Neuronal stem cell (in vitro differentiated cells): ENCODE measurements at regions not wholly inside any gene's neighbourhood (a gene's known extent, or its start where the extent isn't known, plus 50 kb on each side); places are given as distances from the start of the nearest gene placed in this dataset.

ENCODE experiments used
- DNase-seq: peaks from one replicate; pipeline ENCODE4 v3.0.0-alpha.2; 2013; ENCODE audit warnings: low spot score
- H2AFZ ChIP-seq: one replicate; pipeline ENCODE4 v1.6.1; 2013; ENCODE audit warnings: mild to moderate bottlenecking, low read length, inconsistent platforms
- H2AK5ac ChIP-seq: 2 replicates; pipeline ENCODE4 v1.6.1; 2013; ENCODE audit warnings: low read depth, mild to moderate bottlenecking, inconsistent platforms, low read length, moderate library complexity, mixed read lengths
- H2BK120ac ChIP-seq: 2 replicates; pipeline ENCODE4 v1.6.1; 2013; ENCODE audit warnings: low read depth, mild to moderate bottlenecking, inconsistent platforms, low read length, moderate library complexity, mixed read lengths
- H2BK12ac ChIP-seq: one replicate; pipeline ENCODE4 v1.6.1; 2013; ENCODE audit warnings: low read length, inconsistent platforms
- H2BK15ac ChIP-seq: 2 replicates; pipeline ENCODE4 v1.6.1; 2013; ENCODE audit warnings: mild to moderate bottlenecking, low read length, inconsistent platforms, mixed read lengths
- H2BK5ac ChIP-seq: one replicate; pipeline ENCODE4 v1.6.1; 2013; ENCODE audit warnings: inconsistent platforms, mild to moderate bottlenecking, low read length, moderate library complexity
- H3K14ac ChIP-seq: one replicate; pipeline ENCODE4 v1.6.1; 2013; ENCODE audit warnings: low read length, inconsistent platforms
- H3K18ac ChIP-seq: 2 replicates; pipeline ENCODE4 v1.6.1; 2013; ENCODE audit warnings: low read length, inconsistent platforms
- H3K23ac ChIP-seq: 2 replicates; pipeline ENCODE4 v1.6.1; 2013; ENCODE audit warnings: low read depth, mild to moderate bottlenecking, mixed read lengths, low read length, inconsistent platforms; ENCODE audit not compliant: poor library complexity
- H3K27ac ChIP-seq: replicated peaks from 3 replicates; pipeline ENCODE4 v1.5.1; 2013; ENCODE audit warnings: low read length, inconsistent platforms
- H3K27me3 ChIP-seq, 3 experiments: 2 replicates each; pipeline ENCODE4 v1.6.1; 2013; ENCODE audit warnings: low read length in 3 of 3, mild to moderate bottlenecking in 2 of 3, inconsistent platforms in 1 of 3, low read depth in 1 of 3, mixed read lengths in 1 of 3, moderate library complexity in 1 of 3; ENCODE audit not compliant: control insufficient read depth in 3 of 3, insufficient read depth in 3 of 3
- H3K36me3 ChIP-seq, 2 donors: replicated peaks in 1 of 2; 2 replicates each; pipeline ENCODE4 v1.6.1; 2013; ENCODE audit warnings: low read length in 2 of 2; ENCODE audit not compliant: control insufficient read depth in 2 of 2, insufficient read depth in 2 of 2
- H3K4ac ChIP-seq: 2 replicates; pipeline ENCODE4 v1.6.1; 2013; ENCODE audit warnings: inconsistent platforms, mild to moderate bottlenecking, low read length, moderate library complexity
- H3K4me1 ChIP-seq, 2 donors: 1 replicate in 1 of 2; 2 replicates in 1 of 2; pipeline ENCODE4 v1.6.1; 2013; ENCODE audit warnings: low read length in 2 of 2, low read depth in 1 of 2; ENCODE audit not compliant: control insufficient read depth in 2 of 2, insufficient read depth in 1 of 2
- H3K4me2 ChIP-seq: one replicate; pipeline ENCODE4 v1.6.1; 2013; ENCODE audit warnings: mild to moderate bottlenecking, low read length, inconsistent platforms; ENCODE audit not compliant: insufficient read depth, poor library complexity, severe bottlenecking
- H3K4me3 ChIP-seq, 2 donors: 2 replicates each; pipeline ENCODE4 v1.5.1; 2013; ENCODE audit warnings: low read length in 2 of 2, mild to moderate bottlenecking in 2 of 2, inconsistent platforms in 1 of 2, moderate library complexity in 1 of 2
- H3K79me1 ChIP-seq: one replicate; pipeline ENCODE4 v1.6.1; 2013; ENCODE audit warnings: low read depth, mild to moderate bottlenecking, inconsistent platforms, low read length, moderate library complexity
- H3K9ac ChIP-seq: one replicate; pipeline ENCODE4 v1.6.1; 2013; ENCODE audit warnings: mild to moderate bottlenecking, low read depth, low read length, inconsistent platforms; ENCODE audit not compliant: poor library complexity
- H3K9me3 ChIP-seq, 2 donors: replicated peaks in 1 of 2; 2 replicates each; pipeline versions ENCODE3 to v1.6.1; 2013; ENCODE audit warnings: low read length in 2 of 2, mild to moderate bottlenecking in 2 of 2, inconsistent platforms in 1 of 2, low read depth in 1 of 2, mixed read lengths in 1 of 2, moderate library complexity in 1 of 2; ENCODE audit not compliant: control insufficient read depth in 2 of 2, insufficient read depth in 1 of 2
- H4K8ac ChIP-seq: one replicate; pipeline ENCODE4 v1.6.1; 2013; ENCODE audit warnings: low read depth, mild to moderate bottlenecking, inconsistent platforms, low read length, moderate library complexity
- H4K91ac ChIP-seq: one replicate; pipeline ENCODE4 v1.6.1; 2013; ENCODE audit warnings: low read length, low read depth, mild to moderate bottlenecking, inconsistent platforms; ENCODE audit not compliant: poor library complexity
- WGBS, 2 donors: extraction: QIAGEN DNeasy Blood & Tissue Kit; methylation state at CpG; one replicate each; pipeline ENCODE4 v1.1.7; 2013; ENCODE audit warnings: missing lambda C conversion rate in 2 of 2, mixed read lengths in 1 of 2; ENCODE audit not compliant: insufficient read length in 2 of 2, insufficient replicate concordance in 1 of 2; ENCODE audit errors: extremely low coverage in 2 of 2; 5-methylcytosine and 5-hydroxymethylcytosine counted together

GRCh38 chr3:804211-804610 lies 288.6 kb upstream of the CNTN6 start:
- no CpG with 5 or more reads among the region's 2 CpGs for WGBS, 2 donors
- Histone ChIP-seq H3K14ac (no peak overlapping the region), H2BK120ac (no peak overlapping the region), H3K79me1 (no peaks in the 10 kb centered on the region), H3K9ac (no peak overlapping the region), H3K27ac (no peak overlapping the region), H2BK5ac (no peak overlapping the region), H3K4me1 (no peaks in the 10 kb centered on the region), H2AFZ (no peak overlapping the region), H3K4me2 (no peak overlapping the region), H4K8ac (no peak overlapping the region), H2BK15ac (no peak overlapping the region), H3K18ac (no peak overlapping the region), H4K91ac (no peak overlapping the region), H3K36me3 (no peaks in the 10 kb centered on the region), H3K23ac (no peak overlapping the region), H3K27me3 (no peaks in the 10 kb centered on the region), H3K4ac (no peak overlapping the region), H3K9me3 (no peaks in the 10 kb centered on the region), H2BK12ac (no peak overlapping the region), H3K4me3 (no peak overlapping the region), H2AK5ac (no peak overlapping the region)
- DNase-seq = no peak

GRCh38 chr3:805326-805725 lies 287.5 kb upstream of the CNTN6 start:
- no peaks in the 10 kb centered on the region for H3K9me3 ChIP-seq

DNA sequence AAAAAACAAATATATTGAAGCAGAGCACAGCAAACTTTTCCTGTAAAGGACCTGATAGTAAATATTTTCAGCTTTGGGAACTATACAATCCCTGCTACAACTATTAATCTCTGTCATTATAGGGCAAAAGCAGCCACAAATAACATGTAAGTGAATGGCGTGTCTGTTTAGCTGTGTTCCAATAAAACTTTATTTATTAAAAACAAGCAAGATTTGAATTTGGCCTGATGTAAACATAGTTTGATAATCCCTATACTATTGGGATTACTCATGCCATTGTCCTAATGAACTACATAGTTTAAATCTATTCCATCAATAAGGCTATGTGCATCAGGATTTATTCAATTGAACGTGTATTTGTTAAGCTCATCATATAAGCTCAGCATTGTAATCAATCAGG lies 286.8 kb upstream of the CNTN6 start:
- no CpG with 5 or more reads among the region's 2 CpGs for WGBS, 2 donors
- no peak overlapping the region for H3K9ac ChIP-seq
- no peak overlapping the region for H2AK5ac ChIP-seq
- no peak overlapping the region for H3K23ac ChIP-seq
- no peak overlapping the region for H3K4me3 ChIP-seq
- no peak overlapping the region for H3K4me2 ChIP-seq
- H2BK12ac ChIP-seq = no peak overlapping the region
- H2BK5ac ChIP-seq = no peak overlapping the region
- H3K4ac ChIP-seq = no peak overlapping the region
- no peak for DNase-seq
- no peak overlapping the region for H2BK15ac ChIP-seq
- H3K36me3 ChIP-seq = no peaks in the 10 kb centered on the region
- no peaks in the 10 kb centered on the region for H3K79me1 ChIP-seq
- H3K27ac ChIP-seq = no peak overlapping the region
- H3K9me3 ChIP-seq = no peaks in the 10 kb centered on the region
- no peak overlapping the region for H3K18ac ChIP-seq
- H3K4me1 ChIP-seq = no peaks in the 10 kb centered on the region
- no peak overlapping the region for H2BK120ac ChIP-seq
- no peak overlapping the region for H3K14ac ChIP-seq
- no peaks in the 10 kb centered on the region for H3K27me3 ChIP-seq
- no peak overlapping the region for H4K8ac ChIP-seq
- no peak overlapping the region for H4K91ac ChIP-seq
- H2AFZ ChIP-seq = no peak overlapping the region

More at GRCh38 chr3:805326-805725, 287.5 kb upstream of the CNTN6 start:
- Histone ChIP-seq H3K18ac (no peak overlapping the region), H3K4me2 (no peak overlapping the region), H3K9ac (no peak overlapping the region), H3K4me1 (no peaks in the 10 kb centered on the region), H3K4me3 (no peak overlapping the region), H3K79me1 (no peaks in the 10 kb centered on the region), H2AFZ (no peak overlapping the region), H2BK120ac (no peak overlapping the region), H3K14ac (no peak overlapping the region), H3K23ac (no peak overlapping the region), H3K27me3 (no peaks in the 10 kb centered on the region), H2BK12ac (no peak overlapping the region), H3K27ac (no peak overlapping the region), H2AK5ac (no peak overlapping the region), H3K36me3 (no peaks in the 10 kb centered on the region), H2BK15ac (no peak overlapping the region), H2BK5ac (no peak overlapping the region), H4K8ac (no peak overlapping the region), H3K4ac (no peak overlapping the region), H4K91ac (no peak overlapping the region)
- no peak for DNase-seq
- no CpG with 5 or more reads among the region's 1 CpG for WGBS, 2 donors

DNA sequence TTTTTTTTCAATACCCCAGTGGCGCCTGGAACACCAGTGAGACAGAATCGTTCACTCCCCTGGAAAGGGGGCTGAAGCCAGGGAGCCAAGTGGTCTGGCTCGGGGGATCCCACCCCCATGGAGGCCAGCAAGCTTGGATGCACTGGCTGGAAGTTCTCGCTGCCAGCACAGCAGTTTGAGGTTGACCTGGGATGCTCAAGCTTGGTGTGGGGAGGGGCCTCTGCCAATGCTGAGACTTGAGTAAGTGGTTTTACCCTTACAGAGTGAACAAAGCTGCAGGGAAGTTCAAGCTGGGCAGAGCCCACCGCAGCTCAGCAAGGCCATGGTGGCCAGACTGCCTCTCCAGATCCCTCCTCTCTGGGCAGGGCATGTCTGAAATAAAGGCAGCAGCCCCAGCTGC lies 276.2 kb upstream of the CNTN6 start:
- H2BK15ac ChIP-seq = no peak overlapping the region
- H3K23ac ChIP-seq = no peak overlapping the region
- no peak overlapping the region for H3K14ac ChIP-seq
- peaks cover 1% of the 10 kb centered on the region for H3K79me1 ChIP-seq
- H3K18ac ChIP-seq = no peak overlapping the region
- no peak overlapping the region for H4K91ac ChIP-seq
- no peak overlapping the region for H3K9ac ChIP-seq
- no peaks in the 10 kb centered on the region for H3K27me3 ChIP-seq
- H3K27ac ChIP-seq = no peak overlapping the region
- H3K4me1 ChIP-seq = no peaks in the 10 kb centered on the region
- no peak overlapping the region for H2AK5ac ChIP-seq
- H3K36me3 ChIP-seq = no peaks in the 10 kb centered on the region
- no peak overlapping the region for H2AFZ ChIP-seq
- no peak overlapping the region for H2BK120ac ChIP-seq
- no peak overlapping the region for H3K4ac ChIP-seq
- H3K4me2 ChIP-seq = no peak overlapping the region
- no peak overlapping the region for H2BK5ac ChIP-seq
- no peaks in the 10 kb centered on the region for H3K9me3 ChIP-seq
- DNase-seq = no peak
- WGBS, 2 donors = no CpG with 5 or more reads among the region's 5 CpGs
- no peak overlapping the region for H3K4me3 ChIP-seq
- no peak overlapping the region for H4K8ac ChIP-seq
- no peak overlapping the region for H2BK12ac ChIP-seq
